DND-41 (cell line): ENCODE measurements at regions not wholly inside any gene's neighbourhood (a gene's known extent, or its start where the extent isn't known, plus 50 kb on each side); places are given as distances from the start of the nearest gene placed in this dataset.

Experiments used
- ATAC-seq: fragments of 200-7000 bp; cut with Tn5 transposase; 3 replicates; pipeline ENCODE4 v1.9.1; 2021; ENCODE audit warnings: low read depth; ENCODE audit not compliant: insufficient read depth
- DNase-seq: peaks from one replicate; pipeline ENCODE4 v3.0.0-alpha.2; 2020
- H2AFZ ChIP-seq: 2 replicates; pipeline ENCODE4 v1.6.0; 2012; ENCODE audit warnings: low read depth, low read length
- H3K27ac ChIP-seq: 2 replicates; pipeline ENCODE4 v1.5.1; 2012; ENCODE audit warnings: low read length, inconsistent platforms
- H3K27me3 ChIP-seq: fragments of 200-600 bp; sonication (generic); 2 replicates; pipeline ENCODE4 v1.6.0; 2012; ENCODE audit warnings: low read length, mild to moderate bottlenecking, inconsistent platforms; ENCODE audit not compliant: insufficient read depth, poor library complexity
- H3K36me3 ChIP-seq: 2 replicates; pipeline ENCODE4 v1.5.1; 2012; ENCODE audit warnings: low read length, inconsistent platforms; ENCODE audit not compliant: insufficient read depth
- H3K4me1 ChIP-seq: 2 replicates; pipeline ENCODE4 v1.5.1; 2012; ENCODE audit warnings: mild to moderate bottlenecking, low read length; ENCODE audit not compliant: insufficient read depth
- H3K4me2 ChIP-seq: 2 replicates; pipeline ENCODE4 v1.6.0; 2012; ENCODE audit warnings: mild to moderate bottlenecking, moderate library complexity, low read length, inconsistent platforms; ENCODE audit not compliant: insufficient read depth
- H3K4me3 ChIP-seq, 2 experiments: fragments of 200-600 bp in 1 of 2; shearing (Covaris generic) in 1 of 2; 2 replicates each; pipeline ENCODE4 v1.5.1; 2012 to 2016; ENCODE audit warnings: inconsistent platforms in 2 of 2, low read length in 2 of 2, mild to moderate bottlenecking in 2 of 2, low read depth in 1 of 2, moderate library complexity in 1 of 2
- H3K79me2 ChIP-seq: 2 replicates; pipeline ENCODE4 v1.6.0; 2012; ENCODE audit warnings: low read length, inconsistent platforms; ENCODE audit not compliant: insufficient read depth
- H3K9ac ChIP-seq: 2 replicates; pipeline ENCODE4 v1.6.0; 2012; ENCODE audit warnings: low read depth, mild to moderate bottlenecking, inconsistent platforms, low read length, moderate library complexity
- H3K9me3 ChIP-seq: 2 replicates; pipeline ENCODE4 v1.5.1; 2012; ENCODE audit warnings: low read length, moderate library complexity, mild to moderate bottlenecking, inconsistent platforms; ENCODE audit not compliant: insufficient read depth, severe bottlenecking
- H4K20me1 ChIP-seq: 2 replicates; pipeline ENCODE4 v1.6.0; 2012; ENCODE audit warnings: low read length; ENCODE audit not compliant: insufficient read depth
- EZH2 ChIP-seq: IDR thresholded peaks from 3 replicates; pipeline ENCODE4 v1.6.1; 2012; ENCODE audit warnings: borderline replicate concordance, low read depth, mild to moderate bottlenecking, moderate library complexity, low read length, inconsistent platforms; ENCODE audit not compliant: severe bottlenecking
- TF ChIP-seq, protein P1 (sequence below): IDR thresholded peaks from 2 replicates; pipeline ENCODE4 v1.5.1; 2012; ENCODE audit warnings: borderline replicate concordance, low read length, moderate library complexity, mild to moderate bottlenecking; ENCODE audit not compliant: poor library complexity, severe bottlenecking; ENCODE audit errors: extremely low read depth

DNA sequence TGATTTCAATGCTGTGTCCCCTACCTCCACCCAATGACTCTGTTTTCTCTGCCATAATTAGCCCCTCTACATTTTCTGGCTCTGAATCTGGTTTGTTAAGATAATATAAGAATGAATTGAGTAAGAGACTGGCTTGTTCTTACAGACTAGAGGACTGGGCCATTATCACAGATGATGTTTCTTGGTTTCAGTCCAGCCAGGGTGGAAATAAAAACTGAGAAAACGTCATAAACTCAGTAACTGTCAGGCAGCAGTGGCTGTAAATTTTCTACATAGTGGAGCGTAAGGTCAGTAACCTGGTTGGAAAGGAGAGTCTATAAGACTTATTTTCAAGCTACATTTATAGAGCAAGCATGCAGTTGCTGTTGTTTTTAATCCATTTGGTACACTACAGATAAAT, 485.4 kb downstream of the HTR7 start:
- no peak overlapping the region for H3K4me2 ChIP-seq
- no peaks in the 10 kb centered on the region for H3K4me1 ChIP-seq
- no peaks in the 10 kb centered on the region for H3K79me2 ChIP-seq
- H2AFZ ChIP-seq = no peak overlapping the region
- no peaks in the 10 kb centered on the region for H3K36me3 ChIP-seq
- no peak for DNase-seq
- no peaks in the 10 kb centered on the region for H4K20me1 ChIP-seq
- H3K27me3 ChIP-seq = peaks cover 8% of the 10 kb centered on the region
- TF ChIP-seq, protein P1, sequence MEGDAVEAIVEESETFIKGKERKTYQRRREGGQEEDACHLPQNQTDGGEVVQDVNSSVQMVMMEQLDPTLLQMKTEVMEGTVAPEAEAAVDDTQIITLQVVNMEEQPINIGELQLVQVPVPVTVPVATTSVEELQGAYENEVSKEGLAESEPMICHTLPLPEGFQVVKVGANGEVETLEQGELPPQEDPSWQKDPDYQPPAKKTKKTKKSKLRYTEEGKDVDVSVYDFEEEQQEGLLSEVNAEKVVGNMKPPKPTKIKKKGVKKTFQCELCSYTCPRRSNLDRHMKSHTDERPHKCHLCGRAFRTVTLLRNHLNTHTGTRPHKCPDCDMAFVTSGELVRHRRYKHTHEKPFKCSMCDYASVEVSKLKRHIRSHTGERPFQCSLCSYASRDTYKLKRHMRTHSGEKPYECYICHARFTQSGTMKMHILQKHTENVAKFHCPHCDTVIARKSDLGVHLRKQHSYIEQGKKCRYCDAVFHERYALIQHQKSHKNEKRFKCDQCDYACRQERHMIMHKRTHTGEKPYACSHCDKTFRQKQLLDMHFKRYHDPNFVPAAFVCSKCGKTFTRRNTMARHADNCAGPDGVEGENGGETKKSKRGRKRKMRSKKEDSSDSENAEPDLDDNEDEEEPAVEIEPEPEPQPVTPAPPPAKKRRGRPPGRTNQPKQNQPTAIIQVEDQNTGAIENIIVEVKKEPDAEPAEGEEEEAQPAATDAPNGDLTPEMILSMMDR = no peak
- H3K4me3 ChIP-seq = no peak overlapping the region
- H3K9ac ChIP-seq = no peak overlapping the region
- H3K27ac ChIP-seq = no peak overlapping the region
- ATAC-seq = no peak
- H3K9me3 ChIP-seq = no peaks in the 10 kb centered on the region

DNA sequence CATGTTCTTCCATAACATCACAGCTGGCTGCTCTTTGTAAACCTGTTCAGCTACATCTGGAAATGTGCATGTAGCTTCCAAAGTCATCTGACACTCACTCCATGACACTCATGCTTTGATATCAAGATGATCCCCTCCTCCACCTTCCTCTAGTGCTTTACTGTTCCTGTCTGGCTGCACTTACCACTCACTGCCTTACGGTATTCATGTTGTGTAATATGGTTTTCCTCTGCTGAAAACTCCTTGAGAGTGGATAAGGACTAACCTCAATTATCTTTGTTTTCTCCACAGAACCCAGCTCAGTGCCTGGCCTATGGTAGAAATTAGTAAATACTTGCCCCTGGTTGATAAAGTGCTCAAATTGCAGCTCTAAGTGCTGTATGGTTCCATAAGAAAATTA, 483.9 kb downstream of the HTR7 start:
- Histone ChIP-seq H4K20me1 (no peaks in the 10 kb centered on the region), H3K9ac (no peak overlapping the region), H3K79me2 (no peaks in the 10 kb centered on the region), H3K9me3 (no peaks in the 10 kb centered on the region), H3K4me3 (no peak overlapping the region), H3K36me3 (no peaks in the 10 kb centered on the region), H2AFZ (no peak overlapping the region), H3K4me1 (no peaks in the 10 kb centered on the region), H3K27ac (no peak overlapping the region), H3K4me2 (no peak overlapping the region), H3K27me3 (peaks cover 8% of the 10 kb centered on the region)
- TF ChIP-seq EZH2 = no peak
- TF ChIP-seq, protein P1 = no peak
- DNase-seq (no peak), ATAC-seq (no peak)

DNA sequence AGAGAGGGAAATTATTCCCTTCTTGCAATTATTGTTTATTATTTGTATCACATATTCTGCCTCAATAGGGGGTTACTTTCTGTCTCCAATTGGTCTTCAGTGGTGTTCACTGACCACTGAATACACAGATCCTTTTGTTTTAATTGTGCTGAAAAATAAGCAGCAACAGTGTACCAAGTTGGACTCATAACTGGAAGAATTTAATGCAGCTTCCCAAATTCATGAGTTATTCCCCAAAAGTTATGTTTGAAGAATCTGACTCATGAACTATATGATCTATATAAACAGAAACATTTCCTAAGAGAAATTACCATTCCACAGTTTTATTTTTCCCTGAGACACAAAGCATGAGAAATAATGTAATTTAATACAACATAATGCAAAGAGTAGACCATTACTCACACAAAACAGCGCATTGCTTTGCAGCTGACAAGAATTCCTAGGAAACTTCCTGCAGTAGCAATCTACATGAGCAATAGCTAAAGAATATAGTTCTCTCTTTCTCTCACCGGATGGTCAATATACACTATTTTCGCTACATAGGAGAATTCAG, 479.2 kb downstream of the HTR7 start:
- no peak for TF ChIP-seq EZH2
- TF ChIP-seq, protein P1 = no peak
- H3K36me3 ChIP-seq = no peaks in the 10 kb centered on the region
- H4K20me1 ChIP-seq = no peaks in the 10 kb centered on the region
- H3K4me2 ChIP-seq = no peak overlapping the region
- no peak overlapping the region for H3K27ac ChIP-seq
- no peak overlapping the region for H2AFZ ChIP-seq
- no peaks in the 10 kb centered on the region for H3K79me2 ChIP-seq
- H3K9ac ChIP-seq = no peak overlapping the region
- ATAC-seq = no peak
- no peak overlapping the region for H3K4me3 ChIP-seq
- H3K27me3 ChIP-seq = peaks cover 13% of the 10 kb centered on the region
- DNase-seq = no peak
- no peaks in the 10 kb centered on the region for H3K9me3 ChIP-seq
- H3K4me1 ChIP-seq = no peaks in the 10 kb centered on the region

DNA sequence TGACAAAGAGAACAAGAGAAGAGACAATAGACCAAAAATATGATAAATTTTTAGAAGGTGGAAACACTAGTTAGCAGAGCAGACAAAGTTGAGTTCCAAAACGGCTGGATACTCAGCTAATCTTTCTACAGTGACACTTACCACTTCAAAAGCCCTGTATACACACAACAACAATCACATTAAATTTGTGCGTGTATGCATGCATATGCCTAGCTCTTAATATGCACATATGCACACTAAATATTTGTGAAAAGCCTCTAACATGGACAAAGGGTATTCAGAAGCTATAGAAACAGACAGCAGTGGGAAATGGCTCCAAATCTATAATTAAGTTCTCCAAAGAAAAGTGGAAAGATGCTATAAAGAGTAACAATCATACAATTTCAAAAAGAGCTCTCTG, 476.4 kb downstream of the HTR7 start:
- ATAC-seq (no peak), DNase-seq (no peak)
- H3K36me3 ChIP-seq = no peaks in the 10 kb centered on the region
- H3K4me2 ChIP-seq = no peak overlapping the region
- no peak overlapping the region for H3K27ac ChIP-seq
- H3K27me3 ChIP-seq = peaks cover 6% of the 10 kb centered on the region
- no peaks in the 10 kb centered on the region for H4K20me1 ChIP-seq
- H3K4me1 ChIP-seq = no peaks in the 10 kb centered on the region
- H2AFZ ChIP-seq = no peak overlapping the region
- H3K9me3 ChIP-seq = no peaks in the 10 kb centered on the region
- H3K4me3 ChIP-seq = no peak overlapping the region
- no peaks in the 10 kb centered on the region for H3K79me2 ChIP-seq
- no peak for TF ChIP-seq EZH2
- TF ChIP-seq, protein P1 = no peak
- H3K9ac ChIP-seq = no peak overlapping the region
